GM23338 (cell line): ENCODE measurements at regions not wholly inside any gene's neighbourhood (a gene's known extent, or its start where the extent isn't known, plus 50 kb on each side); places are given as distances from the start of the nearest gene placed in this dataset.

Experiments
- ATAC-seq: fragments of 200-7000 bp; cut with Tn5 transposase; 3 replicates; pipeline ENCODE4 v1.9.1; 2020
- DNase-seq: peaks from one replicate; pipeline ENCODE4 v3.0.0-alpha.2; 2015; ENCODE audit warnings: low spot score
- H2AFZ ChIP-seq: fragments of 200-600 bp; sonication (generic); 2 replicates; pipeline ENCODE4 v1.8.0; 2016; ENCODE audit warnings: antibody characterized with exemption, mild to moderate bottlenecking, moderate library complexity
- H3F3A ChIP-seq: fragments of 200-600 bp; sonication (generic); replicated peaks from 2 replicates; pipeline ENCODE4 v1.8.0; 2017; ENCODE audit warnings: antibody characterized with exemption, mixed run types, low read depth
- H3K27ac ChIP-seq: fragments of 200-600 bp; sonication (generic); 2 replicates; pipeline ENCODE4 v1.6.1; 2016; ENCODE audit warnings: low read depth
- H3K27me3 ChIP-seq: fragments of 200-600 bp; sonication (generic); 2 replicates; pipeline ENCODE4 v1.8.0; 2016; ENCODE audit warnings: mild to moderate bottlenecking, mixed run types, moderate library complexity; ENCODE audit not compliant: insufficient read depth
- H3K36me3 ChIP-seq: fragments of 200-600 bp; sonication (generic); 2 replicates; pipeline ENCODE4 v1.8.0; 2016; ENCODE audit warnings: mild to moderate bottlenecking; ENCODE audit not compliant: insufficient read depth
- H3K4me1 ChIP-seq: fragments of 200-600 bp; sonication (generic); 2 replicates; pipeline ENCODE4 v1.8.0; 2016; ENCODE audit warnings: mild to moderate bottlenecking, moderate library complexity; ENCODE audit not compliant: insufficient read depth
- H3K4me2 ChIP-seq: fragments of 200-600 bp; sonication (generic); 2 replicates; pipeline ENCODE4 v1.7.1; 2017; ENCODE audit warnings: mixed run types
- H3K4me3 ChIP-seq: fragments of 200-600 bp; sonication (generic); 2 replicates; pipeline ENCODE4 v1.6.1; 2016; ENCODE audit warnings: mixed run types
- H3K79me2 ChIP-seq: fragments of 200-600 bp; sonication (generic); replicated peaks from 2 replicates; pipeline ENCODE4 v1.8.0; 2017; ENCODE audit warnings: mild to moderate bottlenecking; ENCODE audit not compliant: insufficient read depth
- H3K9me2 ChIP-seq: fragments of 200-600 bp; sonication (generic); 2 replicates; pipeline ENCODE4 v1.8.0; 2017; ENCODE audit not compliant: insufficient read depth
- H4K20me1 ChIP-seq: fragments of 200-600 bp; sonication (generic); replicated peaks from 2 replicates; pipeline ENCODE4 v1.8.0; 2017; ENCODE audit warnings: mild to moderate bottlenecking; ENCODE audit not compliant: insufficient read depth
- H3K27ac Mint-ChIP-seq: 2 replicates; pipeline ENCODE4 v1.8.0; 2020; ENCODE audit warnings: inconsistent platforms, mild to moderate bottlenecking, moderate library complexity, mixed read lengths
- H3K27me3 Mint-ChIP-seq: 3 replicates; pipeline ENCODE4 v1.8.0; 2022; ENCODE audit warnings: low read depth, mild to moderate bottlenecking, moderate library complexity, mixed read lengths, inconsistent platforms; ENCODE audit not compliant: insufficient read depth, poor library complexity
- H3K36me3 Mint-ChIP-seq: 3 replicates; pipeline ENCODE4 v1.8.0; 2021; ENCODE audit warnings: low read depth, mild to moderate bottlenecking, inconsistent platforms, moderate library complexity, mixed read lengths
- H3K4me1 Mint-ChIP-seq: 3 replicates; pipeline ENCODE4 v1.8.0; 2020; ENCODE audit warnings: mild to moderate bottlenecking, inconsistent platforms, mixed read lengths
- H3K4me3 Mint-ChIP-seq: 3 replicates; pipeline ENCODE4 v1.8.0; 2021; ENCODE audit warnings: moderate library complexity, mild to moderate bottlenecking, inconsistent platforms, mixed read lengths
- H3K9me3 Mint-ChIP-seq: 3 replicates; pipeline ENCODE4 v1.8.0; 2020; ENCODE audit warnings: moderate library complexity, mild to moderate bottlenecking, inconsistent platforms, mixed read lengths
- CREB1 ChIP-seq: fragments of 250-450 bp; sonication (Bioruptor Pico); IDR thresholded peaks from 2 replicates; pipeline ENCODE4 v1.5.0; 2020; ENCODE audit warnings: low read depth, mild to moderate bottlenecking, moderate library complexity
- ETS1 ChIP-seq: IDR thresholded peaks from 2 replicates; pipeline ENCODE4 v1.6.1; 2016; ENCODE audit warnings: antibody characterized with exemption
- JUNB ChIP-seq: IDR thresholded peaks from one replicate; pipeline ENCODE4 v1.6.1; 2016; ENCODE audit warnings: antibody characterized with exemption; ENCODE audit not compliant: unreplicated experiment
- STAT1 ChIP-seq: IDR thresholded peaks from one replicate; pipeline ENCODE4 v1.6.1; 2016; ENCODE audit warnings: antibody characterized with exemption; ENCODE audit not compliant: unreplicated experiment
- ZNF114 ChIP-seq: fragments of 250-450 bp; sonication (Bioruptor Pico); IDR thresholded peaks from 2 replicates; pipeline ENCODE4 v1.5.0; 2020; ENCODE audit warnings: mild to moderate bottlenecking, moderate library complexity
- ZNF331 ChIP-seq: fragments of 250-450 bp; sonication (Bioruptor Pico); IDR thresholded peaks from 2 replicates; pipeline ENCODE4 v1.5.0; 2020; ENCODE audit warnings: low read depth, mild to moderate bottlenecking, moderate library complexity
- ZNF462 ChIP-seq: fragments of 250-450 bp; sonication (Bioruptor Pico); IDR thresholded peaks from 2 replicates; pipeline ENCODE4 v1.5.0; 2020; ENCODE audit warnings: mild to moderate bottlenecking, moderate library complexity

- ATAC-seq (peak; percentile 45), DNase-seq (no peak)
- Mint-ChIP-seq H3K4me1 (no peaks in the 10 kb centered on the region), H3K9me3 (no peaks in the 10 kb centered on the region), H3K4me3 (no peak overlapping the region), H3K27me3 (no peaks in the 10 kb centered on the region), H3K36me3 (no peaks in the 10 kb centered on the region), H3K27ac (no peak overlapping the region)
- H3K36me3 ChIP-seq: no peaks in the 10 kb centered on the region
- H2AFZ ChIP-seq: no peak overlapping the region
- H3K4me3 ChIP-seq: no peak overlapping the region
- no peaks in the 10 kb centered on the region for H3K79me2 ChIP-seq
- no peak overlapping the region for H3K4me2 ChIP-seq
- no peaks in the 10 kb centered on the region for H4K20me1 ChIP-seq
- no peaks in the 10 kb centered on the region for H3K27me3 ChIP-seq
- no peak overlapping the region for H3K27ac ChIP-seq
- no peaks in the 10 kb centered on the region for H3K4me1 ChIP-seq
- H3F3A ChIP-seq: no peaks in the 10 kb centered on the region
- TF ChIP-seq CREB1 (CRISPR knock-in tag) (no peak), ZNF114 (no peak), STAT1 (no peak), ZNF462 (CRISPR knock-in tag) (no peak), ZNF331 (no peak), ETS1 (no peak), JUNB (no peak)
- H3K9me2 ChIP-seq: no peaks in the 10 kb centered on the region
Observed at GRCh38 chr10:43702213-43702935, 53.7 kb upstream of the ZNF32 start.
